Fibroblast of mammary gland (primary cell): ENCODE measurements at regions not wholly inside any gene's neighbourhood (a gene's known extent, or its start where the extent isn't known, plus 50 kb on each side); places are given as distances from the start of the nearest gene placed in this dataset.

Source experiments
- DNase-seq: peaks from one replicate; pipeline ENCODE4 v3.0.0-alpha.2; 2010; ENCODE audit warnings: low read depth
- H3K4me3 ChIP-seq: 2 replicates; pipeline ENCODE4 v1.5.1; 2011; ENCODE audit warnings: low read depth, mild to moderate bottlenecking, low read length, moderate library complexity; ENCODE audit not compliant: control insufficient read depth
- CTCF ChIP-seq: conservative IDR thresholded peaks from 2 replicates; pipeline ENCODE4 v1.5.1; 2011; ENCODE audit warnings: low read depth, low read length, inconsistent platforms; ENCODE audit not compliant: control insufficient read depth, insufficient read depth

- DNase-seq, result no peak
- H3K4me3 ChIP-seq, result no peak overlapping the region
- TF ChIP-seq CTCF, result no peak
Observed at GRCh38 chrX:4253092-4253491, 539.6 kb upstream of the PRKX start.

- no peak for DNase-seq
- TF ChIP-seq CTCF, result no peak
- H3K4me3 ChIP-seq, result no peak overlapping the region
Observed at GRCh38 chrX:4249401-4249800, 536.0 kb upstream of the PRKX start.

GRCh38 chrX:4243759-4244158 is 530.3 kb upstream of the PRKX start:
- TF ChIP-seq CTCF, result no peak
- DNase-seq, result no peak
- no peak overlapping the region for H3K4me3 ChIP-seq

- DNase-seq, result no peak
- no peak for TF ChIP-seq CTCF
- H3K4me3 ChIP-seq, result no peak overlapping the region
Observed at GRCh38 chrX:4240541-4241194, 527.2 kb upstream of the PRKX start.

GRCh38 chrX:4239650-4240540 is 526.4 kb upstream of the PRKX start:
- TF ChIP-seq CTCF, result no peak
- no peak for DNase-seq
- H3K4me3 ChIP-seq, result no peak overlapping the region

- H3K4me3 ChIP-seq, result no peak overlapping the region
- no peak for TF ChIP-seq CTCF
Observed at GRCh38 chrX:4238916-4239315, 525.5 kb upstream of the PRKX start.

More at GRCh38 chrX:4238916-4239315, 525.5 kb upstream of the PRKX start:
- DNase-seq, result no peak
